Adrenal gland (tissue), 9 donors: ENCODE measurements at regions not wholly inside any gene's neighbourhood (a gene's known extent, or its start where the extent isn't known, plus 50 kb on each side); places are given as distances from the start of the nearest gene placed in this dataset.

Source experiments
- DNase-seq, 7 donors: peaks; one replicate each; pipeline ENCODE4 v3.0.0-alpha.2; 2019 to 2020
- H3K27ac ChIP-seq, 5 donors: fragments of 200-600 bp; sonication (generic) in 4 of 5; 1 replicate in 3 of 5; 2 replicates in 2 of 5; pipeline versions ENCODE4 v1.5.1 to v1.8.0; 2016 to 2020; ENCODE audit warnings: mild to moderate bottlenecking in 1 of 5
- H3K27me3 ChIP-seq: fragments of 200-600 bp; 2 replicates; pipeline ENCODE4 v1.8.0; 2021
- H3K36me3 ChIP-seq, 2 donors: fragments of 200-600 bp; replicated peaks in 1 of 2; 1 replicate in 1 of 2; 2 replicates in 1 of 2; pipeline versions ENCODE4 v1.5.1 to v1.8.0; 2018 to 2022
- H3K4me1 ChIP-seq, 2 donors: fragments of 200-600 bp; replicated peaks in 1 of 2; 1 replicate in 1 of 2; 2 replicates in 1 of 2; pipeline versions ENCODE4 v1.5.1 to v1.8.0; 2018 to 2021
- H3K4me3 ChIP-seq, 4 donors: fragments of 200-600 bp; sonication (generic) in 3 of 4; one replicate each; pipeline ENCODE4 v1.5.1; 2016 to 2018
- H3K9me3 ChIP-seq, 3 donors: fragments of 200-600 bp; sonication (generic) in 1 of 3; replicated peaks in 1 of 3; 1 replicate in 2 of 3; 2 replicates in 1 of 3; pipeline versions ENCODE4 v1.5.1 to v1.8.0; 2016 to 2021
- POLR2A ChIP-seq, 2 donors: fragments of 450-650 bp; IDR thresholded peaks; one replicate each; pipeline ENCODE4 v1.6.1; 2017; ENCODE audit warnings: antibody characterized with exemption in 2 of 2, mild to moderate bottlenecking in 2 of 2, moderate library complexity in 1 of 2
- WGBS, 4 donors: extraction: QIAGEN DNeasy Blood & Tissue Kit in 2 of 4; methylation state at CpG; one replicate each; pipeline versions ENCODE4 v1.1.5 to v1.1.7; 2013 to 2017; 5-methylcytosine and 5-hydroxymethylcytosine counted together
- intact Hi-C, 2 donors: fragments of 100-400 bp; cut with DNase I; formaldehyde crosslinking; loops; one replicate each; pipeline versions ENCODE4 v1.14.1 to v1.15.0; 2022 to 2023
- TF ChIP-seq, protein P1 (sequence below), 6 experiments: fragments of 450-650 bp in 4 of 6; fragments of 200-600 bp in 2 of 6; sonication (generic) in 1 of 6; IDR thresholded peaks; 1 replicate in 5 of 6; 2 replicates in 1 of 6; pipeline versions ENCODE4 v1.5.1 to v1.8.0; 2016 to 2021; ENCODE audit warnings: antibody characterized with exemption in 6 of 6, mild to moderate bottlenecking in 2 of 6, moderate library complexity in 1 of 6
- donor health status: healthy with polysubstance abuse.
- donor health status: Bipolar disorder and iron deficiency.
- donor health status: DM: yes; HTN: yes; CAD: no.
- donor health status: DM: no; HTN: no; CAD: no.
- donor health status: DM: no; HTN: no; CAD: no.

DNA sequence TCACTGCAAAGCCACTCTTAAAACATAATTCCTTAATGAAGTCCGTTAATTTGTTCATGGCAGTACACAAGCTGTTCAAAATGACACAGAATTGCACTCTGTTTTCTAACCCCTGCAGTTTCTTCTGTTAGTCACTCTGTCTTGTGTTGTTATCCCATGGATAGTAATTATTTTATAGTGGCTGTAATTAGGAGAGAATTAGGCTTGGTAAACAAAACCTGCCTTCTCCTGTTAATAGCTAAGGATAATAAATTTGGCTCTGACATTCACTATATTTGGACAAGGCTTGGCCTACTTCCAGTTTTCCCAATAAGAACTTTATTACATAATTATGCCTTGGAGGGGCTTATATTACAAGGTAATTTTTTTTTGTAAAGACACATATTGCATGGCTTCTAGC lies 330.3 kb upstream of the FIGN start:
- no peak for TF ChIP-seq POLR2A (IDR thresholded peaks at IDR 0.05)
- TF ChIP-seq, protein P1, sequence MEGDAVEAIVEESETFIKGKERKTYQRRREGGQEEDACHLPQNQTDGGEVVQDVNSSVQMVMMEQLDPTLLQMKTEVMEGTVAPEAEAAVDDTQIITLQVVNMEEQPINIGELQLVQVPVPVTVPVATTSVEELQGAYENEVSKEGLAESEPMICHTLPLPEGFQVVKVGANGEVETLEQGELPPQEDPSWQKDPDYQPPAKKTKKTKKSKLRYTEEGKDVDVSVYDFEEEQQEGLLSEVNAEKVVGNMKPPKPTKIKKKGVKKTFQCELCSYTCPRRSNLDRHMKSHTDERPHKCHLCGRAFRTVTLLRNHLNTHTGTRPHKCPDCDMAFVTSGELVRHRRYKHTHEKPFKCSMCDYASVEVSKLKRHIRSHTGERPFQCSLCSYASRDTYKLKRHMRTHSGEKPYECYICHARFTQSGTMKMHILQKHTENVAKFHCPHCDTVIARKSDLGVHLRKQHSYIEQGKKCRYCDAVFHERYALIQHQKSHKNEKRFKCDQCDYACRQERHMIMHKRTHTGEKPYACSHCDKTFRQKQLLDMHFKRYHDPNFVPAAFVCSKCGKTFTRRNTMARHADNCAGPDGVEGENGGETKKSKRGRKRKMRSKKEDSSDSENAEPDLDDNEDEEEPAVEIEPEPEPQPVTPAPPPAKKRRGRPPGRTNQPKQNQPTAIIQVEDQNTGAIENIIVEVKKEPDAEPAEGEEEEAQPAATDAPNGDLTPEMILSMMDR (IDR thresholded peaks at IDR 0.05) = no peak
- intact Hi-C loops = no loop called here
- Histone ChIP-seq H3K36me3 (no peaks in the 10 kb centered on the region), H3K27ac (no peak overlapping the region), H3K4me1 (no peaks in the 10 kb centered on the region), H3K9me3 (no peaks in the 10 kb centered on the region), H3K4me3 (no peak overlapping the region), H3K27me3 (no peaks in the 10 kb centered on the region)
- 81 to 92% (median 87%) methylated on average over 1 of the region's 1 CpG for whole genome bisulfite sequencing, 4 donors
- DNase-seq = no peak

DNA sequence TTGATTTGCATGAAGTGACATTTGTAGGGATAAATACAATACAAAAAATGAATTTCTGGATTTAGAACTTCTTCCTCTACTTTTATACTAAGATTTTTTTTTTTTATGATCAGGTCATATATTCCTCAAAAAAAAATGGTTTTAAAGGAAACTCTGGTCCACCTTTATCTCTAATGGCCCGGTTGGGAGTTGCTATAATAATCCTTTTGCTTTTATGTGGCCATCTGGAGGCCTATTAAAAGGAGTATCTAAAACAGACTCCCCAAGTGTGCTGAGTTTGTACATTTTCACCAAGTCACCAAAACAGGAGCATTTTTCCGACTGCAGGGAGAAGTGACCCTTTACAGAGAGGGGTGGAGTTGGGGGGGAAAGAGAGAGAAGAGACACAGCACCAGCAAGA lies 329.2 kb upstream of the FIGN start:
- Histone ChIP-seq H3K36me3 (no peaks in the 10 kb centered on the region), H3K9me3 (no peaks in the 10 kb centered on the region), H3K4me3 (no peak overlapping the region), H3K27me3 (no peaks in the 10 kb centered on the region), H3K27ac (no peak overlapping the region), H3K4me1 (no peaks in the 10 kb centered on the region)
- WGBS, 4 donors = 68 to 80% (median 75%) methylated on average over 2 of the region's 2 CpGs
- no peak for DNase-seq
- intact Hi-C loops = no loop called here
- no peak for TF ChIP-seq POLR2A (IDR thresholded peaks at IDR 0.05)
- TF ChIP-seq, protein P1 (IDR thresholded peaks at IDR 0.05) = no peak

DNA sequence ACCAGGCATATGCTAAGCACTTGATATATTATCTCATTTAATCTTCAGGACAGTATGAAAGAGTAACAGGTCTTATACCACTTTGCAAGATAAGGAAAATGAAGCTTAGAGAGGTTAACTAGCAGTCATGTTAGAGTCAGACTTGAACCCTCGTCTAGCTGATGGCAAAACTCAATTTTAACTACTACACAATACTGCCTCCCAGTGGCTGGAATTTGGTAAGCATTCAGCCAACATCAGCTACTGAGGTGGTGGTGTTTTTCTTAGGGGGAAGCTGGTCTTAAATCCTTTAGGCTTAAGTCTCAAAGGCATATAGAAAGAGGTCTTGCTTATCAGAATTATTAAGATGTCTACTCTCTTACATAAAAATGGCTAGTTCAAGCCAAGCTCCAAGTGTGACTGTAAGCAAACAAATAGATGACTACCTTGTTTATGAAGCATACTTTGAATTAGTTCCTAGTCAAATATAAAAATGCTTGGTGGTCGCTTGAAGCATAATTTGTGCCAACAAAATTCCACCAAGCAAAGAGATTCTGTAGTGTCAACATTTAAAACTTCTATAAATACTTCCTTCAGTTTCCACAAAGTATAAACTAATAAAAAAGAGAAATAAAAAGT lies 325.4 kb upstream of the FIGN start:
- H3K4me1 ChIP-seq = no peaks in the 10 kb centered on the region
- no peaks in the 10 kb centered on the region for H3K36me3 ChIP-seq
- no peak overlapping the region for H3K27ac ChIP-seq
- no peaks in the 10 kb centered on the region for H3K27me3 ChIP-seq
- peak in 5 of 7 donors; percentile 23 to 70 (median 47) for DNase-seq
- TF ChIP-seq, protein P1 (IDR thresholded peaks at IDR 0.05) = peak; percentile 46 to 70 (median 64)
- TF ChIP-seq POLR2A (IDR thresholded peaks at IDR 0.05) = no peak
- no peak overlapping the region for H3K4me3 ChIP-seq
- no peaks in the 10 kb centered on the region for H3K9me3 ChIP-seq
- intact Hi-C loops = loop anchor here in 1 of 2 donors (5.0 kb wide), 2 partner anchors 714 to 879 kb away; no protein-coding TSS in a partner anchor
- WGBS, 4 donors = 19 to 27% (median 25%) methylated on average over 2 of the region's 2 CpGs

DNA sequence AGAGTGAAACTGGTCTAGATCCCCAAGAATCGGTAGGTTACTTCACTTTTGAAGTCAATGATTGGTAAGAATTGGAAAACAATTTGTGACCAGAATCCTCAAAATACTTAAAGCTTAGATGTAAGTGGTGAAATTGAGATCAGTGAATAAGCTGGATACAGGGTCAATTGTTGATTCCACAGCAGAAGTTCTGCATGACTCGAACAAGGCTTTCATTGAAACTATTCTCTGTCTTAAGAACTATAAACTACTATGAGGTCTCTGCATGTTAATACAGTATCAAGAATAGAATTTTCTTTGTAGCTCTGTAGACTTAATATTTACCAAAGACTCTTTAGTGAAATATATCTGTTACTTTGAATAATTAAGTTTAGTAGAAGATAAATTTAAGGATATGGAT lies 324.2 kb upstream of the FIGN start:
- H3K36me3 ChIP-seq = no peaks in the 10 kb centered on the region
- H3K4me3 ChIP-seq = no peak overlapping the region
- no peaks in the 10 kb centered on the region for H3K4me1 ChIP-seq
- intact Hi-C loops = loop anchor here in 1 of 2 donors (5.0 kb wide), 2 partner anchors 713 to 878 kb away; no protein-coding TSS in a partner anchor
- no peak overlapping the region for H3K27ac ChIP-seq
- TF ChIP-seq, protein P1 (IDR thresholded peaks at IDR 0.05) = no peak
- no peak for TF ChIP-seq POLR2A (IDR thresholded peaks at IDR 0.05)
- H3K9me3 ChIP-seq = no peaks in the 10 kb centered on the region
- DNase-seq = no peak
- 67 to 88% (median 73%) methylated on average over 2 of the region's 2 CpGs for WGBS, 4 donors
- H3K27me3 ChIP-seq = no peaks in the 10 kb centered on the region
